Left ventricle myocardium inferior (tissue), 1 donor: ENCODE measurements at regions not wholly inside any gene's neighbourhood (a gene's known extent, or its start where the extent isn't known, plus 50 kb on each side); places are given as distances from the start of the nearest gene placed in this dataset.

Experiments used
- DNase-seq: peaks from one replicate; pipeline ENCODE4 v3.0.0-alpha.2; 2020
- H3K27ac ChIP-seq: fragments of 200-600 bp; replicated peaks from 2 replicates; pipeline ENCODE4 v1.8.0; 2021
- H3K27me3 ChIP-seq: fragments of 200-600 bp; 2 replicates; pipeline ENCODE4 v1.8.0; 2021; ENCODE audit warnings: low read depth
- H3K36me3 ChIP-seq: fragments of 200-600 bp; 2 replicates; pipeline ENCODE4 v1.8.0; 2021
- H3K4me1 ChIP-seq: fragments of 200-600 bp; 2 replicates; pipeline ENCODE4 v1.8.0; 2021
- H3K4me3 ChIP-seq: fragments of 200-600 bp; 2 replicates; pipeline ENCODE4 v1.8.0; 2021; ENCODE audit warnings: mild to moderate bottlenecking, moderate library complexity
- H3K9me3 ChIP-seq: fragments of 200-600 bp; replicated peaks from 2 replicates; pipeline ENCODE4 v1.8.0; 2021
- CTCF ChIP-seq: fragments of 200-600 bp; IDR thresholded peaks from 2 replicates; pipeline ENCODE4 v1.8.0; 2021; ENCODE audit warnings: antibody characterized with exemption, mild to moderate bottlenecking, borderline replicate concordance
- intact Hi-C: fragments of 100-400 bp; cut with micrococcal nuclease; formaldehyde crosslinking; loops from one replicate; pipeline ENCODE4 v1.11.0; 2022
- donor health status: DM: no; HTN: yes; CAD: no; lungs with severe emphysema.

- no peak for DNase-seq
- H3K27ac ChIP-seq: no peak overlapping the region
- no peaks in the 10 kb centered on the region for H3K36me3 ChIP-seq
- TF ChIP-seq CTCF: no peak
- no peaks in the 10 kb centered on the region for H3K4me1 ChIP-seq
- H3K4me3 ChIP-seq: no peak overlapping the region
- intact Hi-C loops: no loop called here
- no peaks in the 10 kb centered on the region for H3K27me3 ChIP-seq
- H3K9me3 ChIP-seq: peaks cover 29% of the 10 kb centered on the region
Observed at GRCh38 chr4:22077571-22077970, 129.0 kb upstream of the KCNIP4 start.

- Histone ChIP-seq H3K27me3 (no peaks in the 10 kb centered on the region), H3K4me3 (no peak overlapping the region), H3K4me1 (no peaks in the 10 kb centered on the region), H3K27ac (no peak overlapping the region), H3K36me3 (no peaks in the 10 kb centered on the region), H3K9me3 (peaks cover 20% of the 10 kb centered on the region)
- no peak for DNase-seq
- no peak for TF ChIP-seq CTCF
- intact Hi-C loops: no loop called here
Observed at GRCh38 chr4:22072726-22073125, 124.2 kb upstream of the KCNIP4 start.

- Histone ChIP-seq H3K36me3 (no peaks in the 10 kb centered on the region), H3K27me3 (no peaks in the 10 kb centered on the region), H3K4me1 (no peaks in the 10 kb centered on the region), H3K9me3 (peaks cover 20% of the 10 kb centered on the region), H3K4me3 (no peak overlapping the region), H3K27ac (no peak overlapping the region)
- TF ChIP-seq CTCF: no peak
- no peak for DNase-seq
- intact Hi-C loops: no loop called here
Observed at GRCh38 chr4:22072240-22072639, 123.7 kb upstream of the KCNIP4 start.

- Histone ChIP-seq H3K27me3 (no peaks in the 10 kb centered on the region), H3K27ac (no peak overlapping the region), H3K4me1 (no peaks in the 10 kb centered on the region), H3K9me3 (peaks cover 18% of the 10 kb centered on the region), H3K36me3 (no peaks in the 10 kb centered on the region), H3K4me3 (no peak overlapping the region)
- intact Hi-C loops: no loop called here
- DNase-seq: no peak
- TF ChIP-seq CTCF: no peak
Observed at GRCh38 chr4:22071749-22072148, 123.2 kb upstream of the KCNIP4 start.

GRCh38 chr4:22070256-22070655 lies 121.7 kb upstream of the KCNIP4 start:
- Histone ChIP-seq H3K27ac (no peak overlapping the region), H3K4me3 (no peak overlapping the region), H3K36me3 (no peaks in the 10 kb centered on the region), H3K9me3 (peaks cover 9% of the 10 kb centered on the region), H3K27me3 (no peaks in the 10 kb centered on the region), H3K4me1 (no peaks in the 10 kb centered on the region)
- TF ChIP-seq CTCF: no peak
- no peak for DNase-seq
- intact Hi-C loops: no loop called here

GRCh38 chr4:22063613-22064012 lies 115.0 kb upstream of the KCNIP4 start:
- no peak for DNase-seq
- intact Hi-C loops: no loop called here
- H3K27ac ChIP-seq: no peak overlapping the region

More at GRCh38 chr4:22063613-22064012, 115.0 kb upstream of the KCNIP4 start:
- Histone ChIP-seq H3K9me3 (no peaks in the 10 kb centered on the region), H3K4me1 (no peaks in the 10 kb centered on the region), H3K27me3 (no peaks in the 10 kb centered on the region), H3K36me3 (no peaks in the 10 kb centered on the region), H3K4me3 (no peak overlapping the region)
- TF ChIP-seq CTCF: no peak
